Right ventricle myocardium inferior (tissue), 1 donor: ENCODE measurements at regions not wholly inside any gene's neighbourhood (a gene's known extent, or its start where the extent isn't known, plus 50 kb on each side); places are given as distances from the start of the nearest gene placed in this dataset.

Experiments used
- ATAC-seq: fragments of 200-7000 bp; cut with Tn5 transposase; one replicate; pipeline ENCODE4 v1.9.1; 2020; ENCODE audit warnings: mild to moderate bottlenecking, moderate library complexity
- DNase-seq: peaks from one replicate; pipeline ENCODE4 v3.0.0; 2021; ENCODE audit errors: missing footprints
- intact Hi-C: fragments of 100-400 bp; cut with DNase I; formaldehyde crosslinking; loops from one replicate; pipeline ENCODE4 v1.11.0; 2022
- donor health status: DM: no; HTN: yes; CAD: no; lungs with severe emphysema.

DNA sequence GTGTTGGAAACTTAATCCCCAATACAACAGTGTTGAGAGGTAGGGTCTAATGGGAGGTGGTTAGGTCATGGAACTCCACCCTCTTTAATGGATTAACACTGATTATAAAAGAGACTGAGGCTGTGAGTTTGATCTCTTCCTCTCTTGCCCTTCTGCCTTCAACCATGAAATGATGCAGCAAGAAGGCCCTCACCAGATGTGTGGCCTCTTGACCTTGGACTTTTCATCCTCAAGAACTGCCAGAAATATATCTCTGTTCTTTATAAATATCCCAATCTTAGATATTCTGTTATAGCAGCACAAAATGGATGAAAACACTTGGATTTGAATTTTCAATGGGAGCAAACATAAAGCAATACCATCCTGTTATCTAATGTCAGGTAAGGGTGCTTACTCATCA, 67.6 kb downstream of the NMUR2 start:
- ATAC-seq (no peak), DNase-seq (no peak)
- intact Hi-C loops, result no loop called here

DNA sequence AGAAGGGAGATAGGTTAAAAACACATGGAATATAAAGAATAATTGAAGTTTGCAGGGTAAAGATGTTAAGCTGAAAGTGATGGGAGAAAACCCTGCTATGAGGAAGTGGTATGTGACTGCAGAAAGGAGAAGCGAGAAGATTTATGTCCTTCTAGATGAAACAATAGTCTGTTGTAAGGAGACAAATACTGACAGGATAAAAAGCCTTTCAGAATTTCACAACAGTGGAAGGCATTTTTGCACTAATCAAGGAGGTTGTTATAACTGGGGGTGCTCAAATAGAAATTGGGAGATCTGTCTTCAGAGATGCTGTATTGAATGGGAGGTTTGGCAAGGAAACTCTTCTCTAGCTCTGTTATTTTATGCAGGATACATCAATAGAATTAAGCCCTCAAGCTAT, 69.6 kb downstream of the NMUR2 start:
- no peak for ATAC-seq
- intact Hi-C loops, result no loop called here
- DNase-seq, result no peak

DNA sequence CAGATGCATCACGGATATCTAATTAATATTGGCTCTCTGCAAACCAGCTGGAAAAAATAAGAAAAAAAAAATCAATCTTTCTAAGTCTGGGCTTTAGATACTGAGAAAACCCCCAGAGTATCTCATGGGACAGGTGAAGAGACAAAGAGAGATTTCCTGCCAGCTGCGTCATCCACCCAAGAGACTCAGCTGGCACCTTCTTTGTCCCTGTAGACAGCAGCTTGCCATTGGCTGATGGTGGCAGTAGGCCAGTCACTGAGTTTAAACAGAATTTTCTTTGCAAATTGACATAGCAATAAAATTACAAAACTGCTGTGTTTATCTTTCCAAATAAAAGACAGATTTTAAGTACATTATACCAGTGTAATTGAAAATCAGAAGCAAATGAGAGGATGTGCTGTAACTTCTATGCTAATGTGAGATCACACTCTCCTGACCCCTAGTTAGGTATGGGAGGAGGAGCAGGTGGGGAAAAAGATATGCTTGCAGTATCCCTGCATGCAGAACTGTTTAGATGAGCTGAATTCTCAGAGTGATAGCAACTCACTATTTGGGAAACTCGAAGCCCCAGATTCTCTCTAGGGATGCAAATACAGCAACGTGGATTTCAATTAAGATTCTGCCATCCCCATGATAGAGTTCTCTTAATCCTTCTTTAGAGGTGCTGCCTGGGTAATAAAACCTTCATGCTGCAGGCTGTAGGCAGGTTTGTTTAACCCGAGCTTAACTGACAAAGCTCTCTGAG, 72.2 kb downstream of the NMUR2 start:
- intact Hi-C loops, result no loop called here
- ATAC-seq (no peak), DNase-seq (no peak)

DNA sequence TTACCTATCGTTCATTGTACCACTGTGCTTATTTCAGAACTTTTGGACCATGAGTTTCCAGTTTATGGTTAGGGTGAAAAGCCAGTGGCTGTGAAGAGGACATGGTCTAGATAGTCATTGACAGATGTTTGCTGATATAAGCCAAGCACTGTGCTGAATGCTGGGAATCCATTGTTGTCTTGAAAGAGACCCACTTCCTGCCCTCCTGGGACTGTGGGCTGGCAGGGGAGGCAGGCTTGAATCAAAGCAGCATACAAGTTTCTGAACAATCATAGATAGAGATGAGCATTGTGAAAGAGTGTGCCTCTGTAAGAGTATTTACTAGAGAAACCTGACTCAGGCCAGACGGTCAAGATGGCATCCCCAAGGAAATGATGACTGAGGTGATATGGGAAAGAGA, 73.4 kb downstream of the NMUR2 start:
- ATAC-seq, result no peak
- no peak for DNase-seq
- intact Hi-C loops, result no loop called here

DNA sequence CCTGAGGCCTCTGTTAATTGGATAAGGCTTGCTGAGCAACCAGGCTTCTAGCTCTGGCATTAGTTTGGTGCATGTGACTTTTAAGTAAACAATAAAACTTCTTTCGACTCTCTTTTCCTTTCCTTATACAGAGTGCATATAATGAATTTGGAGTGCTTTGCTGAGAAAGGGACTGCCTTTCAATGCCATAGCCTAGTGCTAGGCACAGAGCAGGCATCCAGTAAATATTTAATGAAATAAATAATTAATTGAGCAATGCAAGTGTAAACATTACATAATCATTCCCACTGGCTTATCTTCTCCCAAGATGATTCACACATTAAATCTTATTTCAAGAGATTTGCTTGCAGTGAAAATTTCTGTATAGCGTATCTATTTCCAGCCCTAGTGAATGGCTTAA, 74.1 kb downstream of the NMUR2 start:
- intact Hi-C loops, result no loop called here
- DNase-seq (no peak), ATAC-seq (no peak)

DNA sequence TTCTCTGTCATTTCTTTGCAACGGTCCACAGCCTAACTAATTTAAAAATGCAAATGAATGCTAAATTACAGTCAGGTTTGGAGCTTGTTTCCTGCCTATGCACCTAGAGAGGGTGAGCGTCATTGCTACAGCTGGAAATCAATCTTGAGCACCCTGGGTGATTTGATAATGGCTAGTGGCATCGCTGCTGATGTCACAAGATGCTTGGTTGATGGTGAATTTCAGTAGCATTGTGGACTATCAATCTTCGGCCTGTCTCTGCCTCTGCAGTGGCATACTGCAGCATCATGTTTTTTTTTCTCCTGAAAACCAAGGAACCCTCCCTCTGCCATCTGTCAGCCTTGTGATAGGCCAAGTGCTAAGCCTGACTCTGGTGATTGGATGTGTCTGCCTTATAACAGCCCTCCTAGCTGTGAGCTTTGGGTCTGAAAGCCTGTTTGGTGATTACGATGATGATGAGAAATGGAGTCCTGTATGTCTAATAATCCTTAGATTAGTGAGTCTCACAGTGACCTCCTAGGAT, 75.3 kb downstream of the NMUR2 start:
- ATAC-seq (peak; percentile 42), DNase-seq (no peak)
- intact Hi-C loops, result no loop called here

DNA sequence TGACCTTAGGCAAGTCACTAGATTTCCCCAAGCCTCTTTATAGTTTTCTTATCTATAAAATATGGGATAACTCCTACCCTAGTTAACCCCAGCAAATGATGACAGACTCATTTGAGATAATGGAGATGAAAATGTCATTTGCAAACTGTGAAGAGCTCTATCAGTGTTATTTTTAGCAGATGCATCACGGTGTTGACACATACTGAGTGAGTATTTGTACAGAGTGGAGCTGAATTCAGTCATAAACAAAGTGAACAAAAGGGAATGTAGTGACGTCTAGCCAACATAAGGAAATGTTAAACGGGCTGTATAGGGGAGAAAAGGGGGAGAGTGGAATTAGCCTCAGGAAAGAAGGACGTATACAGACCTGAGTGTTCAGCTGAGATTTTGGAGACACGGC, 75.9 kb downstream of the NMUR2 start:
- ATAC-seq, result peak; percentile 82
- no peak for DNase-seq
- intact Hi-C loops, result no loop called here

DNA sequence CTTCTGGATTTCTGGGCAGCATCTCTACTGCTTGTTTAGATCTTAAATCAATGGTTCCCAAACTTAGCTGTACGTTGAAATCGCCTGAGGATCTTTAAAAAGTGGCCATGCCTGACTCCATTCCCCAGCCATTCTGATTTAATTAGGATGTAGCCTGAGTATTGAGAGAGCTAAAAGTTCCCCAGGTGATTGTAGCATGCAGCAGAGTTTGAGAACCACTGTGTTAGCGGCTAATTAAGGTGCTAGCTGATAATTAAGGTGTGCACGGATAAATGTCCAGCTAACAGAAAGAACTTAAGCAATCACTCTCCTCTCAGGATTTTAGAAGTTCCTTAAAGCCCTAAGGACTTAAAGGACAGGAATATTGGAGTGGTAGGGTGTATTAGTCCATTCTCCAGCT, 89.1 kb downstream of the NMUR2 start:
- intact Hi-C loops, result no loop called here
- ATAC-seq (no peak), DNase-seq (no peak)

DNA sequence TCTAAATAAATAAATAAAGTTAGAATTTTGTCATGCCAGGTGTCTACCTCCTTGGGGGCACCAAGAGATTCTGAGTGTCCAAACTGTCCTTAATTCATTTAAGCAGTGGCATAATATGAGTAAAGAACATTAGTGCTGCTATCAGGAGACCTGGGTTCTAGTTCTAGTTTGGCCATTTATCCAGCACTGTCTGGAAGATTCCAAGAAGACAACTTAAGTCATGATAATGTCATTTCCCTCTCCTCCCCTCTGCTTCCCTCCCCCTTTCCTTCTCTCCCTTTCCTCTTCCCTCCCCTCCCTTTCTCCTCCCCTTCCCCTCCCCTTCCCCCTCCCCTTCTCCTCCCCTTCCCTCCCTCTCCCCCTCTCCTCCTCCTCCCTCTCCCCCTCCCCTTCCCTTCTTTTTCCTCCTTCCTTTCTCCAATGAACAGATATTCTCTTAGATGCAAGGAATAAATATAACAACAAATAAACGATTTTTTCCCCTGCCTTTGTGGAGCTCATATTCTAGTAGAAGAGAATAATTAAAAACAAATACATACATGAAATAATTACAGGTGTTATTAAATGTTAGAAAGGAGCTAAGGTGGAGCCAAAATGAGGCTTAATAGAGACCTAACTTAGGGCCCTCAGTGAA, 90.8 kb downstream of the NMUR2 start:
- ATAC-seq (no peak), DNase-seq (no peak)
- intact Hi-C loops, result no loop called here

DNA sequence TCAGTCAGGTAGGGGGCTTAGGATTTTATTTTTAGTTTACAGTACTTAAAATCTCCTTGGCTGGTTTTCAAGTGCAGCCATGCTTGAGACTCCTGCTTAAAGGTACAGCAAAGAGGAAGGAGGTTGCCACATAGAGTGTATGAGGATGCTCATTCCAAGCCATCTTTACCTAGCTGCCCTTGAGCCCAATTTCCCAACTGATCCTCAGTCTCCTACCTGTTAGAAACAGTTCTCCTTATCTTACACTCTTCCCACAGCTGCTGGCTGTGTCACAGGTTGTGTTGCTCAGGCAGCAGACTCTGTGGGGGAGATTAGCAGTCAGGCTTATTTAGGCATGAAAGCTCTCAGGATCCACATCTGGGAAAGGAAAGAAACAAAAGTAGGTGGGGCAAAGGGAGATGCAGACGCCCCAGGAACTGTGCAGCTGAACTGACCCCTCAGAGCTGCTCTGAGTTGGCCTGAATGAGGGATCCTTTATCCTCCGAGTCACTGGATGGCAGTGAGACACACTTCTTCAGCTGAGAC, 95.1 kb downstream of the NMUR2 start:
- intact Hi-C loops, result no loop called here
- DNase-seq (no peak), ATAC-seq (no peak)

DNA sequence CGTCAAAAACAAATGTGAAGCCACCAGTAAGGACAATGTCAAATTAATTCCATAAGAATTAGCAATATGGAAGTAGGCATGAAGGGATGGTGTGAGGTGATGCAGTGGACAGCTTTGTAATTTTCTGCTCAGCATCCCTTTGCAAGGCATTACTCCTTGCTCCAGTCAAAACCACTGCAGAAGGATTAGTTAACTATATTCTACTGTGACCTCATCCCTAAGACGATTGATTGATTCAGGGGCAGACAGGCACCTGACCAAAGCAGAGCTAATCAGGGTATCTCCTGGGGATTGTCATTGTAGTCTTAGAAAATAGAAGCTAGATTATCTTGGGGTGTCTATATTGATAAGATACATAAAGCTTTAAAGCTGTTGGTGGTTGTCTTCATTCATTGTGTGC, 98.7 kb downstream of the NMUR2 start:
- intact Hi-C loops, result no loop called here
- DNase-seq (no peak), ATAC-seq (no peak)

DNA sequence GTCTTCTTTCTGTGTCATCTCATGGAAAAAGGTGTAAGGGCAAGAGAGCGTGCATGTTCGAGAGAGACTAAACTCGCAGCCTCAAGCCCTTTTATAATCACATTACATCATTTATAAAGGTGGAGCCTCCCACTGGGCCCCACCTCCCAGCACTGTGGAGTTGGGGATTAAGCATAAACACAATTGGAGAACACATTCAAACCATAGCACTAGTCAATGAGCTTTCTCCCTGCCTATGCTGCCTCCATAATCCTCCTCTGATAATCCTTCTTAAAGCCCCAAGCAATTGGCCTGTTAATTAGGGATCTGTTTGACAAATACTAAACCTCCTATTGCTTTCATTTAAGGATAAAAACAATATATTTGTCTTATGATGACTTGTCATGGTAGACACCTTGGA, 99.6 kb downstream of the NMUR2 start:
- DNase-seq (no peak), ATAC-seq (no peak)
- intact Hi-C loops, result no loop called here

DNA sequence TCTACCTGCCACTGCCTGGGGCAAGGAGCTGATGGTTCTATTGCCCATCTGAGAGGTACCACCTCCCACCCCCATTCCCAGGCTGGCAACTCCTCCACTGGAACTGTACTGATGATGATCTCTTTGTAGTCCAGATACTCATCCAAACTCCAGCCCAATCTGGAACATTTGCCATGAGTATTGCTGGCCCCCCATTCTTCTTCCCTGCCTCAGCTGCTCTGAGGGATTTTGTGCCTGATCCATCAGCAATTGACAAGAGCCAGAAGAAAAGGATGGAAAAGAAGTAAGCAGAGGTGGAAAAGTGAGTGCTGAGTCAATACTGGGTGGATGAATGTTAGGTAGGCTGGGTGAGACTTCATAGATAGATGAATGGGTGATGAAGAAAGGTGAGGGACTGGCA, 101.2 kb downstream of the NMUR2 start:
- DNase-seq, result no peak
- ATAC-seq, result no peak
- intact Hi-C loops, result no loop called here

DNA sequence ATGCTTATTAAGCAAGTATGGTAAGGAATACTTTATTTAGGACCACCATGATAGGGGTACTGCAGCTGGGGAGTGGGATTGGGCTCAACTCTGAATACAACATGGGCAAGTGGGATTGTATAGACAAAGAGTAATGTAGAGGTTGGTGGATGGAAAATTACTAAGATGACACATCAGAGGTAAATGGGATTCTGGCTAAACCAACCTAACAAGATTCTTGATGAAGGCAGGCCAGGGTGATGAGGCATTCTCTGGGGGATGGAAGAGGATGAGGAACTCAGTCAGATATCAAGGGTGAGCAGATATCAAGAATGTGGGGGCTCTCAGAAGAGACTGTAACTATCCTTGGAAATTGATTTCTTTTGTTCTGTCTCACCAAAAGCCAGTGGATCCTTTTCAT, 107.2 kb downstream of the NMUR2 start:
- intact Hi-C loops, result no loop called here
- DNase-seq, result no peak
- ATAC-seq, result no peak

DNA sequence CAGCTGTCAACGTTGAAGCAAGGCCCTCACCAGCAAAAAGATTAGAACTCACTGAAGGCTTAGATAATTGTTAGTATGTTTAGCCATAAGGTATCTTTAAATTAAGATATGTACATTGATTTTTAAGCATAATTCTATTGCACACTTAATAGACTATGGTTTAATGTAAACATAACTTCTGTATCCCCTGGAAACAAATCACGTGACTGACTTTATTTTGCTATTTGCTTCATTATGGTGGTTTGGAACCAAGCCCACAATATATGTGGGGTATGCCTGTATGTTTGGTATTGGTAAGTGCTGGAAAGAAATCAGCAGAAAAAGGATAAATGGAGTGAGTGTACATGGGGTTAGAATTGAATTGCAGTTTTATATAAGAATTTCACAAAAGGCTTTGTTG, 111.9 kb downstream of the NMUR2 start:
- no peak for DNase-seq
- intact Hi-C loops, result no loop called here
- no peak for ATAC-seq

DNA sequence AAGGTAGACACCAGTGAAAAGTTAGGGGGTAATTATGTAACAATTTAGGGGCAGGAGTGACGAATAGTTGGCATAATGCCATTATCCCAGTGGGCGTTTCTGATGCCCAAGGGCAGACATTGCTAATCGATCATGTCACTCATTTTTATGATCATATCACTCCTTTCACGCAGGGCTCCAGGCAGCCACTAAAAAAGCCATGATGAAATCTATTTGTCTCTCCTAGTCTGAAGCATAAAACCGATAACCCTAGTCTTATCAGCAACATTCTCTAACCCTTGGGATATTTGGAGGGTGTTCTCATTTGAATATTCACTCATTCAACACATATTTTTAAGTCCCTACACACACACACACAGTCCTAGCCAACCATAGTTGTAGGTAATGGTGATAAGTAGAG, 114.9 kb downstream of the NMUR2 start:
- intact Hi-C loops, result no loop called here
- DNase-seq (no peak), ATAC-seq (no peak)

DNA sequence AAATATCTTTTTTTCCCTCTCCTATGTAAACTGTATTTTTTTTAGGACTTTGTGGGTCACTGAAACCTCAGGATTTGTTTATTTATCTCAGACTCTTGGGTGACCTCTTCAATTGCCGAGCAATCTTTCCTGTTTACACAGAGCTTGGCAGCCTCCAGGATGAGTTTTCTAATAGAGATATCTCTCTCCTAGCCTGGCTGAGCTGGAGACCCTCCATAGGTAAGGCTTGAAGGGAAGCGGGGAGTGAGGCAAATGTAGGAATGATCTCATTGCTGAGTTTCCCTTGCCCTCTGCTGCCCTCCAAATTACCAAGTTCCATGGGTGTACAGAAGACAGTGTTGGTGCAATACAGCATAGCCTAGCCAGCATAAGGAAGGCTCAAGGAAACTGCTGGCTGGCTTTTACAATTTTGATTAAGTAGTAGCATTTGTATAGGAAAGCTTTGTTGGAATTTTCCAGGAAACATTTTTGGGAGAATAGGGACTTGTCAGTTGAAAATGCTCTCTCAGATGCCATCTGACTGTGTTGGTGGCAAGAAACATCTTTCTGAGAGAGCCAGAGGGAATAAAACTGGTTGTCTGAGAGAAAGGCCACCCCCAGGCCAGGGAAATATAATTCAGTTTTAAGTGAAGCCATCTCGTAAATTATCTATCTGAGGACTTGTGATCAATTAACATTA, 116.0 kb downstream of the NMUR2 start:
- no peak for DNase-seq
- peak; percentile 38 for ATAC-seq
- intact Hi-C loops, result no loop called here

DNA sequence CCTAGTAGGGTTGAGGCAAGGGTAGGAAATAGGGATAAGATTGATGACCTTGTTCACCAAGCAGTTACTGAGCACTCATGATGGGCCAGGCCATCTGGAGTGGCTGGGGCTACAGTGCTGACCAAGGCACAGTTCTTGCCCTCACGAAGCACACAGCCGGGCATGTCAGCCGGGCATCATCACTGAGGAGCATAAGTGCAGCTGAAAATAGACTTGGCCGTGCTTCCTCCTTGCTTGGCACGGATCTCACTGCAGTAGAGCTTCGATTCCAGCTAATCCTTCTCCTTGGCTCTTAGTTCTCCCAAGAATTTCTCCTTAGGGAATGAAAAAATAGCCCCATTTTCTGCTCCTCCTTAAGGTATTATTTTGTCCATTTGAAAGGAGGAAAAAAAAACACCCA, 116.6 kb downstream of the NMUR2 start:
- ATAC-seq (peak; percentile 92), DNase-seq (peak; percentile 74)
- intact Hi-C loops, result no loop called here

DNA sequence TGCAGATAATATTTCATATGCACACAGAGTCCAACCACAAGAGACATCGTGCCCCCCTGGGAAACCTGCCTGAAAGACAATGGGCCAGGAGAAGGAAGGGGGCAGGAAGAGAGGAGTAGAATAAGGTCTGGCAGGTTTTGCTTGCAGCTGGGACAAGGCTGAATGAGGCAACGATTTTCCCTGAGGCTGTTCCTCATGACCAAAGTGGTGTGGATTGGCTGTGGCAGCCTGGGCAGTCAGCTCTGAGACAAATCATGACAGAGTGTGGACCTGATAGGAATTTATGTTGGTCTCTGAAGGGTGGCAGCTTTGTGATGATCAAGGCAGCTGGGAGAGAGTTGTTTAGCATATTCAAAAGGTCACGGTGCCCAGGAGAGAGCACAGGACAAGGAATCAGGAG, 119.3 kb downstream of the NMUR2 start:
- no peak for DNase-seq
- intact Hi-C loops, result no loop called here
- no peak for ATAC-seq

DNA sequence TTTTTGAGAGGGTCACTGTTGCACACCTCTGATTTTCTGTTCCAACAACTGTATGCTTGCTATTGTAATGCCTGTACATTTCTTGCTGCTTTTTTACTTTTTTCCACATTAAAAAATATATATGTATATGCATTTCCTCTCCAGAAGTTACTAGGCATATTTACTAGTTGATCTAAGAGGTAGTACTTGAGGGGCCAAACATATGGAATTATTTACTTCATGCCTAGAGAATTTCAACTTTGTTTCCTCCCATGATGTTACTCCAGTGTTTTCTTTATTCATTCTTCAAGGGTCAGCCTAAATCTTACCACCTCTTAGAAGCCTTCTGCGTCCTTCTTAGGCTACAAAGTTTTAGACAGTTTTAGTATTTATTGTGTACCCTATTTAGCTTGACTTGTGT, 122.7 kb downstream of the NMUR2 start:
- intact Hi-C loops, result no loop called here
- no peak for DNase-seq
- no peak for ATAC-seq
